ENCODE measurements at regions not wholly inside any gene's neighbourhood (a gene's known extent, or its start where the extent isn't known, plus 50 kb on each side); places are given as distances from the start of the nearest gene placed in this dataset.

- peaks cover 10% of the 10 kb centered on the region for H3K27me3 Mint-ChIP-seq
- no peaks in the 10 kb centered on the region for H3K4me1 Mint-ChIP-seq
- no peak for DNase-seq
- CTCF ChIA-PET: no interaction called here
- H3K9me3 Mint-ChIP-seq: peaks cover 16% of the 10 kb centered on the region
- H3K36me3 Mint-ChIP-seq: no peaks in the 10 kb centered on the region
- no peak overlapping the region for H3K4me3 Mint-ChIP-seq
- no peak overlapping the region for H3K27ac Mint-ChIP-seq
Measured at GRCh38 chr6:4311976-4312860, 176.8 kb upstream of the ECI2 start.

- no peak overlapping the region for H3K27ac Mint-ChIP-seq
- CTCF ChIA-PET: no interaction called here
Measured at GRCh38 chr6:4309540-4309939, 174.2 kb upstream of the ECI2 start.

GRCh38 chr6:4308364-4308763 is 173.0 kb upstream of the ECI2 start:
- peaks cover 6% of the 10 kb centered on the region for H3K27me3 Mint-ChIP-seq
- CTCF ChIA-PET: no interaction called here
- no peak for DNase-seq
- H3K27ac Mint-ChIP-seq: no peak overlapping the region
- peaks cover 16% of the 10 kb centered on the region for H3K9me3 Mint-ChIP-seq
- no peak overlapping the region for H3K4me3 Mint-ChIP-seq
- H3K36me3 Mint-ChIP-seq: no peaks in the 10 kb centered on the region
- no peaks in the 10 kb centered on the region for H3K4me1 Mint-ChIP-seq

More at GRCh38 chr6:4309540-4309939, 174.2 kb upstream of the ECI2 start:
- Mint-ChIP-seq H3K36me3 (no peaks in the 10 kb centered on the region), H3K4me3 (no peak overlapping the region), H3K27me3 (peaks cover 3% of the 10 kb centered on the region), H3K9me3 (peaks cover 16% of the 10 kb centered on the region), H3K4me1 (no peaks in the 10 kb centered on the region)
- DNase-seq: no peak

GRCh38 chr6:4304927-4305455 is 169.6 kb upstream of the ECI2 start:
- no peak for DNase-seq
- H3K27me3 Mint-ChIP-seq: peaks cover 6% of the 10 kb centered on the region
- no peaks in the 10 kb centered on the region for H3K9me3 Mint-ChIP-seq
- no peak overlapping the region for H3K4me3 Mint-ChIP-seq
- H3K4me1 Mint-ChIP-seq: no peaks in the 10 kb centered on the region
- CTCF ChIA-PET: no interaction called here
- no peak overlapping the region for H3K27ac Mint-ChIP-seq
- H3K36me3 Mint-ChIP-seq: no peaks in the 10 kb centered on the region

- no peak overlapping the region for H3K4me3 Mint-ChIP-seq
- no peak for DNase-seq
- H3K9me3 Mint-ChIP-seq: no peaks in the 10 kb centered on the region
- H3K27ac Mint-ChIP-seq: no peak overlapping the region
- H3K36me3 Mint-ChIP-seq: no peaks in the 10 kb centered on the region
- no peaks in the 10 kb centered on the region for H3K4me1 Mint-ChIP-seq
- CTCF ChIA-PET: no interaction called here
- peaks cover 6% of the 10 kb centered on the region for H3K27me3 Mint-ChIP-seq
Measured at GRCh38 chr6:4303638-4304037, 168.3 kb upstream of the ECI2 start.

- DNase-seq: no peak
- Mint-ChIP-seq H3K36me3 (no peaks in the 10 kb centered on the region), H3K27ac (no peak overlapping the region), H3K9me3 (no peaks in the 10 kb centered on the region), H3K27me3 (peaks cover 4% of the 10 kb centered on the region), H3K4me1 (no peaks in the 10 kb centered on the region), H3K4me3 (no peak overlapping the region)
- CTCF ChIA-PET: no interaction called here
Measured at GRCh38 chr6:4302524-4302923, 167.1 kb upstream of the ECI2 start.

- no peak overlapping the region for H3K27ac Mint-ChIP-seq
- H3K4me1 Mint-ChIP-seq: no peaks in the 10 kb centered on the region
- H3K27me3 Mint-ChIP-seq: peaks cover 3% of the 10 kb centered on the region
- H3K36me3 Mint-ChIP-seq: no peaks in the 10 kb centered on the region
- no peaks in the 10 kb centered on the region for H3K9me3 Mint-ChIP-seq
- H3K4me3 Mint-ChIP-seq: no peak overlapping the region
- CTCF ChIA-PET: no interaction called here
- DNase-seq: no peak
Measured at GRCh38 chr6:4301871-4302270, 166.5 kb upstream of the ECI2 start.

- H3K4me1 Mint-ChIP-seq: no peaks in the 10 kb centered on the region
Measured at GRCh38 chr6:4300917-4301316, 165.5 kb upstream of the ECI2 start.

GRCh38 chr6:4299476-4299875 is 164.1 kb upstream of the ECI2 start:
- no peak overlapping the region for H3K27ac Mint-ChIP-seq

More at GRCh38 chr6:4300917-4301316, 165.5 kb upstream of the ECI2 start:
- H3K9me3 Mint-ChIP-seq: no peaks in the 10 kb centered on the region
- H3K27ac Mint-ChIP-seq: no peak overlapping the region
- DNase-seq: no peak
- no peak overlapping the region for H3K4me3 Mint-ChIP-seq
- no peaks in the 10 kb centered on the region for H3K36me3 Mint-ChIP-seq
- CTCF ChIA-PET: no interaction called here
- H3K27me3 Mint-ChIP-seq: peaks cover 3% of the 10 kb centered on the region

GRCh38 chr6:4297348-4297747 is 162.0 kb upstream of the ECI2 start:
- H3K36me3 Mint-ChIP-seq: no peaks in the 10 kb centered on the region
- no peak for DNase-seq
- peaks cover 5% of the 10 kb centered on the region for H3K27me3 Mint-ChIP-seq
- no peak overlapping the region for H3K27ac Mint-ChIP-seq
- CTCF ChIA-PET: no interaction called here
- no peak overlapping the region for H3K4me3 Mint-ChIP-seq
- no peaks in the 10 kb centered on the region for H3K4me1 Mint-ChIP-seq
- H3K9me3 Mint-ChIP-seq: no peaks in the 10 kb centered on the region

More at GRCh38 chr6:4299476-4299875, 164.1 kb upstream of the ECI2 start:
- H3K4me1 Mint-ChIP-seq: no peaks in the 10 kb centered on the region
- H3K9me3 Mint-ChIP-seq: no peaks in the 10 kb centered on the region
- no peaks in the 10 kb centered on the region for H3K36me3 Mint-ChIP-seq
- CTCF ChIA-PET: no interaction called here
- no peak for DNase-seq
- peaks cover 8% of the 10 kb centered on the region for H3K27me3 Mint-ChIP-seq
- no peak overlapping the region for H3K4me3 Mint-ChIP-seq

- no peaks in the 10 kb centered on the region for H3K4me1 Mint-ChIP-seq
Measured at GRCh38 chr6:4296552-4296951, 161.2 kb upstream of the ECI2 start.

GRCh38 chr6:4295783-4296155 is 160.4 kb upstream of the ECI2 start:
- no peaks in the 10 kb centered on the region for H3K36me3 Mint-ChIP-seq
- CTCF ChIA-PET: no interaction called here
- no peaks in the 10 kb centered on the region for H3K4me1 Mint-ChIP-seq
- DNase-seq: no peak
- H3K9me3 Mint-ChIP-seq: no peaks in the 10 kb centered on the region
- H3K27ac Mint-ChIP-seq: no peak overlapping the region
- no peak overlapping the region for H3K4me3 Mint-ChIP-seq
- peaks cover 5% of the 10 kb centered on the region for H3K27me3 Mint-ChIP-seq

More at GRCh38 chr6:4296552-4296951, 161.2 kb upstream of the ECI2 start:
- Mint-ChIP-seq H3K9me3 (no peaks in the 10 kb centered on the region), H3K36me3 (no peaks in the 10 kb centered on the region), H3K27ac (no peak overlapping the region), H3K27me3 (peaks cover 5% of the 10 kb centered on the region), H3K4me3 (no peak overlapping the region)
- no peak for DNase-seq
- CTCF ChIA-PET: no interaction called here

GRCh38 chr6:4295058-4295782 is 159.8 kb upstream of the ECI2 start:
- no peaks in the 10 kb centered on the region for H3K4me1 Mint-ChIP-seq
- H3K9me3 Mint-ChIP-seq: no peaks in the 10 kb centered on the region
- H3K27ac Mint-ChIP-seq: no peak overlapping the region
- peaks cover 5% of the 10 kb centered on the region for H3K27me3 Mint-ChIP-seq
- DNase-seq: no peak
- CTCF ChIA-PET: no interaction called here
- H3K4me3 Mint-ChIP-seq: no peak overlapping the region
- H3K36me3 Mint-ChIP-seq: no peaks in the 10 kb centered on the region

- CTCF ChIA-PET: no interaction called here
- no peak for DNase-seq
- Mint-ChIP-seq H3K36me3 (no peaks in the 10 kb centered on the region), H3K27me3 (peaks cover 5% of the 10 kb centered on the region), H3K4me3 (no peak overlapping the region), H3K27ac (no peak overlapping the region), H3K9me3 (no peaks in the 10 kb centered on the region), H3K4me1 (no peaks in the 10 kb centered on the region)
Measured at GRCh38 chr6:4294636-4295035, 159.3 kb upstream of the ECI2 start.

Measured in activated naive CD4-positive, alpha-beta T cell treated with anti-CD3 and anti-CD28 coated beads, Interleukin-2, amount 10 ng/mL, durations not matched to agents 7 days and 5 days (primary cell).